CD14-positive monocyte (primary cell): ENCODE measurements at regions not wholly inside any gene's neighbourhood (a gene's known extent, or its start where the extent isn't known, plus 50 kb on each side); places are given as distances from the start of the nearest gene placed in this dataset.
A peak's percentile ranks its signal among the peaks of the same experiment; 100 is the strongest.

Experiments
- DNase-seq, 3 donors: peaks; one replicate each; pipeline ENCODE4 v3.0.0-alpha.2; 2011 to 2022
- H2AFZ ChIP-seq: 2 replicates; pipeline ENCODE4 v1.6.0; 2012; ENCODE audit warnings: mild to moderate bottlenecking, low read depth, low read length, inconsistent platforms; ENCODE audit not compliant: insufficient read depth, poor library complexity, severe bottlenecking
- H3K27ac ChIP-seq, 2 donors: 1 replicate in 1 of 2; 2 replicates in 1 of 2; pipeline ENCODE4 v1.5.1; 2012 to 2013; ENCODE audit warnings: low read length in 2 of 2, control low read depth in 1 of 2, inconsistent platforms in 1 of 2, low read depth in 1 of 2, mild to moderate bottlenecking in 1 of 2
- H3K27me3 ChIP-seq, 2 donors: one replicate each; pipeline versions ENCODE4 v1.6.0 to v1.6.1; 2011 to 2013; ENCODE audit warnings: low read length in 2 of 2; ENCODE audit not compliant: control insufficient read depth in 2 of 2, insufficient read depth in 2 of 2
- H3K36me3 ChIP-seq, 2 donors: replicated peaks in 1 of 2; 1 replicate in 1 of 2; 2 replicates in 1 of 2; pipeline versions ENCODE4 v1.5.1 to v1.6.1; 2012 to 2013; ENCODE audit warnings: low read length in 2 of 2, control low read depth in 1 of 2, inconsistent platforms in 1 of 2, mild to moderate bottlenecking in 1 of 2; ENCODE audit not compliant: insufficient read depth in 2 of 2, control insufficient read depth in 1 of 2
- H3K4me1 ChIP-seq, 2 donors: 1 replicate in 1 of 2; 2 replicates in 1 of 2; pipeline versions ENCODE4 v1.5.1 to v1.6.1; 2012 to 2013; ENCODE audit warnings: low read length in 2 of 2, control low read depth in 1 of 2, inconsistent platforms in 1 of 2, mild to moderate bottlenecking in 1 of 2, moderate library complexity in 1 of 2; ENCODE audit not compliant: insufficient read depth in 2 of 2, control insufficient read depth in 1 of 2
- H3K4me2 ChIP-seq: replicated peaks from 2 replicates; pipeline ENCODE3; 2012; ENCODE audit warnings: low read length, moderate library complexity, mild to moderate bottlenecking; ENCODE audit not compliant: poor library complexity, severe bottlenecking; ENCODE audit errors: extremely low read depth
- H3K4me3 ChIP-seq, 3 experiments: fragments of 200-600 bp in 1 of 3; sonication (generic) in 1 of 3; replicated peaks in 1 of 3; 1 replicate in 2 of 3; 2 replicates in 1 of 3; pipeline ENCODE4 v1.5.1; 2011 to 2013; ENCODE audit warnings: low read length in 3 of 3, mild to moderate bottlenecking in 3 of 3, control low read depth in 2 of 3, low read depth in 2 of 3, inconsistent platforms in 1 of 3, moderate library complexity in 1 of 3
- H3K79me2 ChIP-seq: 2 replicates; pipeline ENCODE4 v1.6.0; 2012; ENCODE audit warnings: mild to moderate bottlenecking, control low read depth, inconsistent platforms, low read length, moderate library complexity; ENCODE audit not compliant: insufficient read depth
- H3K9ac ChIP-seq: 2 replicates; pipeline ENCODE4 v1.6.0; 2017; ENCODE audit warnings: low read length, mild to moderate bottlenecking; ENCODE audit not compliant: insufficient read depth, poor library complexity, severe bottlenecking
- H3K9me3 ChIP-seq, 2 donors: replicated peaks in 1 of 2; 1 replicate in 1 of 2; 2 replicates in 1 of 2; pipeline versions ENCODE4 v1.5.1 to v1.6.1; 2012 to 2013; ENCODE audit warnings: low read length in 2 of 2, control low read depth in 1 of 2; ENCODE audit not compliant: control insufficient read depth in 1 of 2, insufficient read depth in 1 of 2
- H4K20me1 ChIP-seq: 2 replicates; pipeline ENCODE4 v1.6.0; 2012; ENCODE audit warnings: mild to moderate bottlenecking, low read length, control low read depth, moderate library complexity; ENCODE audit not compliant: insufficient read depth
- H3K27ac Mint-ChIP-seq, 7 donors: one replicate each; pipeline ENCODE4 v1.8.0; 2020; ENCODE audit warnings: mild to moderate bottlenecking in 7 of 7, mixed read lengths in 7 of 7, moderate library complexity in 6 of 7, inconsistent platforms in 2 of 7
- H3K27me3 Mint-ChIP-seq, 3 donors: one replicate each; pipeline ENCODE4 v1.8.0; 2021 to 2022; ENCODE audit warnings: low read depth in 3 of 3, mild to moderate bottlenecking in 3 of 3, mixed read lengths in 3 of 3, moderate library complexity in 3 of 3, inconsistent platforms in 1 of 3
- H3K36me3 Mint-ChIP-seq, 2 donors: one replicate each; pipeline ENCODE4 v1.8.0; 2020; ENCODE audit warnings: mixed read lengths in 2 of 2, inconsistent platforms in 1 of 2, mild to moderate bottlenecking in 1 of 2
- H3K4me1 Mint-ChIP-seq: one replicate; pipeline ENCODE4 v1.8.0; 2020; ENCODE audit warnings: mild to moderate bottlenecking, mixed read lengths
- H3K4me3 Mint-ChIP-seq, 2 donors: one replicate each; pipeline ENCODE4 v1.8.0; 2020; ENCODE audit warnings: mild to moderate bottlenecking in 2 of 2, mixed read lengths in 2 of 2, moderate library complexity in 1 of 2
- H3K9me3 Mint-ChIP-seq, 7 donors: one replicate each; pipeline ENCODE4 v1.8.0; 2020 to 2022; ENCODE audit warnings: mixed read lengths in 7 of 7, mild to moderate bottlenecking in 6 of 7, moderate library complexity in 6 of 7, inconsistent platforms in 2 of 7
- whole genome bisulfite sequencing: methylation state at CpG from one replicate; pipeline ENCODE4 v1.1.5; 2013; ENCODE audit warnings: missing lambda C conversion rate; ENCODE audit not compliant: insufficient coverage; 5-methylcytosine and 5-hydroxymethylcytosine counted together
- intact Hi-C, 2 donors: fragments of 100-400 bp; cut with micrococcal nuclease; formaldehyde crosslinking; loops; one replicate each; pipeline versions ENCODE4 v1.15.0 to v1.15.1; 2023
- TF ChIP-seq, protein P1 (sequence below): fragments of 200-600 bp; IDR thresholded peaks from one replicate; pipeline ENCODE4 v1.8.0; 2022; ENCODE audit warnings: antibody characterized with exemption, mild to moderate bottlenecking

DNA sequence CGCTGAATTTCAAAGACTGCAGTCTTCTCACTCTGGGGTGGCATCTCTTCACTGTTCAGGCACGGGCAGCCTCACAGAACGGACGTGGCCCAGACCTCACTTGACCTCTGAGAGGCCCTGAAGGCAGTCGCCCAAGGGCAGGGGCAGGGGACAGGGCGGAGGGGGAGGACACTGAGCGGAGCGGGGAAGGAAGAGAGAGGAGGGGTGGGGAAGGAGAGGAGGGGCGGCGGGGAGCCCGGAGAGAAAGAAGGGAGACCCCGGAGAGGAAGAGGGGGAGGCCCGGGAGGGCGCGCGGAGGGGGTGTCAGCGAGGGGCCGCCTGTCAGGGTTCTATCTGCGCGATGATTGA is 58.7 kb upstream of the COMTD1 start:
- TF ChIP-seq, protein P1, sequence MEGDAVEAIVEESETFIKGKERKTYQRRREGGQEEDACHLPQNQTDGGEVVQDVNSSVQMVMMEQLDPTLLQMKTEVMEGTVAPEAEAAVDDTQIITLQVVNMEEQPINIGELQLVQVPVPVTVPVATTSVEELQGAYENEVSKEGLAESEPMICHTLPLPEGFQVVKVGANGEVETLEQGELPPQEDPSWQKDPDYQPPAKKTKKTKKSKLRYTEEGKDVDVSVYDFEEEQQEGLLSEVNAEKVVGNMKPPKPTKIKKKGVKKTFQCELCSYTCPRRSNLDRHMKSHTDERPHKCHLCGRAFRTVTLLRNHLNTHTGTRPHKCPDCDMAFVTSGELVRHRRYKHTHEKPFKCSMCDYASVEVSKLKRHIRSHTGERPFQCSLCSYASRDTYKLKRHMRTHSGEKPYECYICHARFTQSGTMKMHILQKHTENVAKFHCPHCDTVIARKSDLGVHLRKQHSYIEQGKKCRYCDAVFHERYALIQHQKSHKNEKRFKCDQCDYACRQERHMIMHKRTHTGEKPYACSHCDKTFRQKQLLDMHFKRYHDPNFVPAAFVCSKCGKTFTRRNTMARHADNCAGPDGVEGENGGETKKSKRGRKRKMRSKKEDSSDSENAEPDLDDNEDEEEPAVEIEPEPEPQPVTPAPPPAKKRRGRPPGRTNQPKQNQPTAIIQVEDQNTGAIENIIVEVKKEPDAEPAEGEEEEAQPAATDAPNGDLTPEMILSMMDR: no peak
- WGBS: 3% methylated on average over 20 of the region's 20 CpGs
- Mint-ChIP-seq H3K9me3 (peaks cover 6 to 16% (median 12%) of the 10 kb centered on the region in 7 donors), H3K4me3 (peak overlapping the region; percentile 78 to 88), H3K36me3 (peaks cover 0 to 2% of the 10 kb centered on the region in 2 donors), H3K27ac (peak overlapping the region in 3 of 7 donors; percentile 25 to 47 (median 34)), H3K4me1 (peaks cover 9% of the 10 kb centered on the region), H3K27me3 (peaks cover 19 to 21% (median 20%) of the 10 kb centered on the region in 3 donors)
- no peak for DNase-seq
- Histone ChIP-seq H4K20me1 (no peaks in the 10 kb centered on the region), H3K4me1 (peaks cover 13 to 15% of the 10 kb centered on the region in 2 donors), H3K27ac (no peak overlapping the region), H3K4me2 (peak overlapping the region; percentile 81), H3K27me3 (peaks cover 24 to 38% of the 10 kb centered on the region in 2 donors), H3K79me2 (no peaks in the 10 kb centered on the region), H3K36me3 (no peaks in the 10 kb centered on the region), H3K9ac (peak overlapping the region; percentile 72), H3K4me3 (peak overlapping the region; percentile 59 to 83 (median 78)), H3K9me3 (peaks cover 4 to 10% of the 10 kb centered on the region in 2 donors), H2AFZ (peak overlapping the region; percentile 89)
- intact Hi-C loops: loop anchor here in 1 of 2 donors (10.0 kb wide), 1 partner anchor 100 kb away; no protein-coding TSS in a partner anchor

DNA sequence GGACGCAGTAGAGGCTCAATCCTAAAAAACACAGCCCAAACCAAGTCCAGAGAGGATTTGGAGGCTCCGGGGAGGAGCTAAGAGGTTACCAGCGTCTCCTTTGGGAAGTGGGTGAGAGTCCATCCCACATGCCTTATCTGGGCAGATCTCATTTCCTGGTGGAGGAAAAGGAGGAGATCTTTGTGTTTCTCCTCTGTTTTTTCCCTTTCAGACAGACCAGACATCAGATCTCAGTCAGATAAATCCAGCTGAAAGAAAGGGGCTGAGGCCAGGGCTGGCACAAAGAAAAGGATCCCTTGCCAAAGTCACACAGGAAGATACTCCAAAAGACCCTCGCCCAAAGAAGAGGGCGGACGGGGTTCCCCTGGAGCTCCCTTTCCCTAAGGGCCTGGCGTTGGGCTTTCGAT is 58.3 kb upstream of the COMTD1 start:
- Histone ChIP-seq H3K4me1 (peaks cover 13 to 15% of the 10 kb centered on the region in 2 donors), H2AFZ (peak overlapping the region; percentile 89), H4K20me1 (no peaks in the 10 kb centered on the region), H3K4me3 (peak overlapping the region in 1 of 3 experiments; percentile 78), H3K27me3 (peaks cover 24 to 38% of the 10 kb centered on the region in 2 donors), H3K9ac (no peak overlapping the region), H3K36me3 (no peaks in the 10 kb centered on the region), H3K9me3 (peaks cover 4 to 10% of the 10 kb centered on the region in 2 donors), H3K4me2 (no peak overlapping the region), H3K79me2 (no peaks in the 10 kb centered on the region), H3K27ac (no peak overlapping the region)
- H3K4me3 Mint-ChIP-seq: peak overlapping the region; percentile 3 to 88
- 75% methylated on average over 2 of the region's 8 CpGs for WGBS
- intact Hi-C loops: loop anchor here in 1 of 2 donors (10.0 kb wide), 1 partner anchor 101 kb away; no protein-coding TSS in a partner anchor
- no peak overlapping the region for H3K27ac Mint-ChIP-seq
- peaks cover 6 to 14% (median 10%) of the 10 kb centered on the region in 7 donors for H3K9me3 Mint-ChIP-seq
- H3K4me1 Mint-ChIP-seq: peaks cover 9% of the 10 kb centered on the region
- peaks cover 0 to 2% of the 10 kb centered on the region in 2 donors for H3K36me3 Mint-ChIP-seq
- peaks cover 19 to 21% (median 20%) of the 10 kb centered on the region in 3 donors for H3K27me3 Mint-ChIP-seq
- DNase-seq: no peak
- TF ChIP-seq, protein P1: no peak
